AG04450 (cell line): ENCODE measurements at regions not wholly inside any gene's neighbourhood (a gene's known extent, or its start where the extent isn't known, plus 50 kb on each side); places are given as distances from the start of the nearest gene placed in this dataset.
A peak's percentile ranks its signal among the peaks of the same experiment; 100 is the strongest.

Experiments used
- CTCF ChIA-PET: fragments of 300-600, 350-600 bp; formaldehyde crosslinking; extraction: SDS; loops from one replicate; lab custom pipeline; 2022; ENCODE audit warnings: antibody characterized with exemption, inconsistent platforms; lab: Charles Lee
- POLR2A ChIA-PET: fragments of 350-600 bp; formaldehyde crosslinking; extraction: SDS; loops from one replicate; lab custom pipeline; 2021; ENCODE audit warnings: antibody characterized with exemption, inconsistent platforms; lab: Yijun Ruan, JAX
- DNase-seq: peaks from one replicate; pipeline ENCODE4 v3.0.0-alpha.2; 2011; ENCODE audit warnings: low read depth, low spot score
- H3K27ac ChIP-seq: one replicate; pipeline ENCODE4 v1.5.1; 2012; ENCODE audit warnings: low read depth, low read length, control low read depth
- H3K27me3 ChIP-seq: one replicate; pipeline ENCODE4 v1.6.0; 2012; ENCODE audit warnings: low read length; ENCODE audit not compliant: control insufficient read depth, insufficient read depth
- H3K4me3 ChIP-seq: 2 replicates; pipeline ENCODE4 v1.5.1; 2011; ENCODE audit warnings: mild to moderate bottlenecking, low read depth, low read length, control low read depth
- H3K9me3 ChIP-seq: 2 replicates; pipeline ENCODE4 v1.5.1; 2012; ENCODE audit warnings: low read length; ENCODE audit not compliant: control insufficient read depth, insufficient read depth
- TF ChIP-seq, protein P1 (sequence below): IDR thresholded peaks from 2 replicates; pipeline ENCODE4 v1.5.1; 2011; ENCODE audit warnings: low read depth, low read length, control low read depth, inconsistent platforms

GRCh38 chr5:114237766-114238165 lies 124.1 kb upstream of the KCNN2 start:
- TF ChIP-seq, protein P1, sequence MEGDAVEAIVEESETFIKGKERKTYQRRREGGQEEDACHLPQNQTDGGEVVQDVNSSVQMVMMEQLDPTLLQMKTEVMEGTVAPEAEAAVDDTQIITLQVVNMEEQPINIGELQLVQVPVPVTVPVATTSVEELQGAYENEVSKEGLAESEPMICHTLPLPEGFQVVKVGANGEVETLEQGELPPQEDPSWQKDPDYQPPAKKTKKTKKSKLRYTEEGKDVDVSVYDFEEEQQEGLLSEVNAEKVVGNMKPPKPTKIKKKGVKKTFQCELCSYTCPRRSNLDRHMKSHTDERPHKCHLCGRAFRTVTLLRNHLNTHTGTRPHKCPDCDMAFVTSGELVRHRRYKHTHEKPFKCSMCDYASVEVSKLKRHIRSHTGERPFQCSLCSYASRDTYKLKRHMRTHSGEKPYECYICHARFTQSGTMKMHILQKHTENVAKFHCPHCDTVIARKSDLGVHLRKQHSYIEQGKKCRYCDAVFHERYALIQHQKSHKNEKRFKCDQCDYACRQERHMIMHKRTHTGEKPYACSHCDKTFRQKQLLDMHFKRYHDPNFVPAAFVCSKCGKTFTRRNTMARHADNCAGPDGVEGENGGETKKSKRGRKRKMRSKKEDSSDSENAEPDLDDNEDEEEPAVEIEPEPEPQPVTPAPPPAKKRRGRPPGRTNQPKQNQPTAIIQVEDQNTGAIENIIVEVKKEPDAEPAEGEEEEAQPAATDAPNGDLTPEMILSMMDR = no peak
- H3K4me3 ChIP-seq = no peak overlapping the region
- ChIA-PET CTCF (interaction anchor here (0.6 to 1.3 kb wide), 2 partner anchors 37 to 136 kb away, joined by 3 read pairs; no protein-coding TSS in a partner anchor), POLR2A (no interaction called here)
- peak; percentile 83 for DNase-seq
- 0 out of 2 replicates have a peak, but pooled peaks cover 4% of the 10 kb centered on the region for H3K9me3 ChIP-seq
- peak overlapping the region; percentile 81 for H3K27ac ChIP-seq
- no peaks in the 10 kb centered on the region for H3K27me3 ChIP-seq

- no peak overlapping the region for H3K27ac ChIP-seq
- no peak for DNase-seq
- 0 out of 2 replicates have a peak, but pooled peaks cover 4% of the 10 kb centered on the region for H3K9me3 ChIP-seq
- H3K4me3 ChIP-seq = no peak overlapping the region
- TF ChIP-seq, protein P1 = no peak
- POLR2A ChIA-PET = interaction anchor here (0.7 kb wide), 1 partner anchor 692 kb away, joined by 4 read pairs; no protein-coding TSS in a partner anchor
- H3K27me3 ChIP-seq = no peaks in the 10 kb centered on the region
- CTCF ChIA-PET = interaction anchor here (0.6 kb wide), 1 partner anchor 137 kb away, joined by 3 read pairs; no protein-coding TSS in a partner anchor
Measured at GRCh38 chr5:114238771-114239313, 123.0 kb upstream of the KCNN2 start.

- no peak overlapping the region for H3K4me3 ChIP-seq
- CTCF ChIA-PET = interaction anchor here (1.2 kb wide), 1 partner anchor 10 kb away, joined by 6 read pairs; no protein-coding TSS in a partner anchor
- H3K9me3 ChIP-seq = no peaks in the 10 kb centered on the region
- POLR2A ChIA-PET = interaction anchor here (0.5 kb wide), 1 partner anchor 68 kb away, joined by 3 read pairs; no protein-coding TSS in a partner anchor
- H3K27ac ChIP-seq = peak overlapping the region; percentile 90
- TF ChIP-seq, protein P1 = no peak
- no peaks in the 10 kb centered on the region for H3K27me3 ChIP-seq
- peak; percentile 87 for DNase-seq
Measured at GRCh38 chr5:114243281-114243971, 118.4 kb upstream of the KCNN2 start.

DNA sequence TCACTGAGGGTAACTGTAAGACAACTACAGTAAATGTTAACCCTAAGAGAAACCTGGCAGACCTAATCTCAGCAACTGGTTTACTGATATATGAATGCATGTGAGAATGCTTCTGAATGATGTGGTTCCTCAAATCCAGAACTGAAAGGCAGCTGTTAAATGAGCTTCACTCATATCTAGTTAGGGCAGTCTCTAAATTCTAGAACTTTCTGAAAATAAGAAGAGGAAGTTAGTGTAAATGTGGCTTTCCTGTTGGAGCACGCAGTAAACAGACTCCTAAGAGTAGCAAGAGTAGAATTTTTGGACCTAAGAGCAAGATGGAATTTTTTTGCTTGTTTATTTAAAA lies 117.9 kb upstream of the KCNN2 start:
- Histone ChIP-seq H3K27ac (peak overlapping the region; percentile 90), H3K27me3 (no peaks in the 10 kb centered on the region), H3K9me3 (no peaks in the 10 kb centered on the region), H3K4me3 (no peak overlapping the region)
- ChIA-PET POLR2A (interaction anchor here (0.5 kb wide), 1 partner anchor 68 kb away, joined by 3 read pairs; no protein-coding TSS in a partner anchor), CTCF (interaction anchor here (0.7 to 1.2 kb wide), 2 partner anchors 10 to 124 kb away, joined by 5 to 6 read pairs; no protein-coding TSS in a partner anchor)
- no peak for DNase-seq
- TF ChIP-seq, protein P1 = no peak
